ENCODE measurements at regions not wholly inside any gene's neighbourhood (a gene's known extent, or its start where the extent isn't known, plus 50 kb on each side); places are given as distances from the start of the nearest gene placed in this dataset.

DNA sequence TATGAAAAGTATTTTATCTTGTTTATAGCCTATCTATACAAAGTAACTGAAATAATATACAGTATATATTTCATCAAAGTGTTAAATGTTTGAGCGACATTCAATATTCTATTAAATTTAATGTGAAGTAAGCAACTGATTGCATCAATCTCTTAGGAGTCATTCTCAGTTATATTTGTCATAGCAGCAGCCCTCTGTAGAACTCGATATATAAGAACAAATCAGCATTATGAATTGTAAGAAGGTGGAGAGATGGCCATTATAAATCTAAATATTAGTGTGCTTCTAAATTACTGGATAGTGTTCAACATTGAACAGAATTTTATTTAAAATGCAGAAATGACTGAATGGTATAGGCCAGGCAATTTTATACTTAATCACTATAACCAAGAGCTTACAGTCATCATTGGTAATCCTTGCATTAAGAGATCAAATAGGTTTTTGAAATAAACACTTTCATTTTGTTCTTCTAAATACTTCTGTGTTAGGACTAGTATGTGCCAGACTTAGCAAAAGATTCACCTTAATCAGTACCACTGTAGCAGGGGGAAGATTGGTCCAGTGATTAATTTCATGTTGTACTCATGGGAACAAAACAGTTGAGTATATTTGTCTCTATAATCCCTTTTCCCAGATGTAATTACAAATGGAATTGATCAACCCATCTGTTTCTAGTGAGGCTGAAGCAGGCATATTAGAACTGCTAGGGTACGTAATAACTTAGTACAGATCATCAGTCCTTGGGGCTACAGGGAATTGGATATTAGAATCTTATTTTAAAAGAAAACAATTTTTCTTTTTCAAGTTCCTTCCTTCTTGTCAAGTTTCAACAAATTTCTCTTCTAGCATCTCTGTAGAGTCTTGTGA, 108.3 kb upstream of the TYRP1 start:
- Mint-ChIP-seq H3K4me3 (no peak overlapping the region), H3K27me3 (ENCODE audit: low read depth) (peaks cover under 1% of the 10 kb centered on the region), H3K36me3 (no peaks in the 10 kb centered on the region), H3K9me3 (no peaks in the 10 kb centered on the region), H3K27ac (no peak overlapping the region), H3K4me1 (no peaks in the 10 kb centered on the region)
- DNase-seq (ENCODE audit: low spot score in 2 of 2, unreplicated experiment in 2 of 2): no peak
- TF ChIP-seq, protein P1, sequence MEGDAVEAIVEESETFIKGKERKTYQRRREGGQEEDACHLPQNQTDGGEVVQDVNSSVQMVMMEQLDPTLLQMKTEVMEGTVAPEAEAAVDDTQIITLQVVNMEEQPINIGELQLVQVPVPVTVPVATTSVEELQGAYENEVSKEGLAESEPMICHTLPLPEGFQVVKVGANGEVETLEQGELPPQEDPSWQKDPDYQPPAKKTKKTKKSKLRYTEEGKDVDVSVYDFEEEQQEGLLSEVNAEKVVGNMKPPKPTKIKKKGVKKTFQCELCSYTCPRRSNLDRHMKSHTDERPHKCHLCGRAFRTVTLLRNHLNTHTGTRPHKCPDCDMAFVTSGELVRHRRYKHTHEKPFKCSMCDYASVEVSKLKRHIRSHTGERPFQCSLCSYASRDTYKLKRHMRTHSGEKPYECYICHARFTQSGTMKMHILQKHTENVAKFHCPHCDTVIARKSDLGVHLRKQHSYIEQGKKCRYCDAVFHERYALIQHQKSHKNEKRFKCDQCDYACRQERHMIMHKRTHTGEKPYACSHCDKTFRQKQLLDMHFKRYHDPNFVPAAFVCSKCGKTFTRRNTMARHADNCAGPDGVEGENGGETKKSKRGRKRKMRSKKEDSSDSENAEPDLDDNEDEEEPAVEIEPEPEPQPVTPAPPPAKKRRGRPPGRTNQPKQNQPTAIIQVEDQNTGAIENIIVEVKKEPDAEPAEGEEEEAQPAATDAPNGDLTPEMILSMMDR (IDR thresholded peaks at IDR 0.05; ENCODE audit: unreplicated experiment): no peak

DNA sequence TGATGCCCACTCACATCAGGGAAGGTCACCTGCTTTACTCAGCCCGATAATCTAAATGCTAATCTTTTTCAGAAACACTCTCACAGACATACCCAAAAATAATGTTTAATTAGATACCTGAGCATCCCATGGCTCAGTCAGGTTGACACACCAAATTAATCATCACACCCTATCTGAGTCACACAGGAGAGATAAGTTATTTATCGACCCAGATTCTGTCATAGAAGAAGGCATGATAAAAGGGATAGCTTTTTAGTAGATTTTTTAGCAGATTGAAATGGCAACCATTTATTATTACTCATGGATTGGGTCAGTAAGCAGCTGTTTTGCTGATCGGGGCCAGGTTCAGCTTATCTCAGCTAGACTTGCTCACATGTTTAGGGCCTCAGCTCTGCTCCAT, 97.8 kb upstream of the TYRP1 start:
- H3K27ac Mint-ChIP-seq: no peak overlapping the region
- H3K4me3 Mint-ChIP-seq: no peak overlapping the region
- H3K4me1 Mint-ChIP-seq: no peaks in the 10 kb centered on the region
- H3K27me3 Mint-ChIP-seq (ENCODE audit: low read depth): peaks cover 2% of the 10 kb centered on the region
- TF ChIP-seq, protein P1 (IDR thresholded peaks at IDR 0.05; ENCODE audit: unreplicated experiment): no peak
- no peak for DNase-seq (ENCODE audit: low spot score in 2 of 2, unreplicated experiment in 2 of 2)
- no peaks in the 10 kb centered on the region for H3K36me3 Mint-ChIP-seq
- peaks cover 5% of the 10 kb centered on the region for H3K9me3 Mint-ChIP-seq

DNA sequence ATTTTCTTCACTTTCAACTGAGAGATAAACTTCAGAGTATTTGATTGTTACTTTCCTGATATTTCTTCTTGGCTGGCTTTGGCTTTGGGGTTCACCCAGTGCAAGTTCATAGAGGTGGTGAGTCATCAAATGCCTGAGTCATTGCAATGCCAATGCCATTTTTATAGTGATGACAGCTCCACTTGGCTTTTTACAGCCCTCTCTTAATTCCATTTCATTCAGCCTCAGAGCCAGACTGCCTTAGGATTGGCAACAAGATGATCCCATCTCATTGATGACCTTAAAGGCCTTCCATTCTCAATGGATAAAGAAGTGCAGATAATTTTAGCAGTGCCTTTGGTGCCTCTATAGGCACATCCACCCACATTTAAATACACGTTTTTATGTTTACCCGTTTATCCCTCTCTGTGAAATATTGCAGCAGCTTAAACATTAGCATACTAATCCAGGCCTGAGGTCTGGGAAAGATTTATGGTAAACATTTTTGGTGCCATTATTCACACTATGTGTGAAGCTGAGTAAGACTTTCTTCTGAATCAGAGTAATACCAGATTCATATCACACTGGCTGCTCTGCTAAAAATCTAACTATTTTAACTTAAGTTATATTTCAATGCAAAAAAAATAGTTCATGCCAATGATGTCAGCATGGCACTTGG, 88.9 kb upstream of the TYRP1 start:
- Mint-ChIP-seq H3K27me3 (ENCODE audit: low read depth) (no peaks in the 10 kb centered on the region), H3K4me1 (no peaks in the 10 kb centered on the region), H3K36me3 (no peaks in the 10 kb centered on the region), H3K4me3 (no peak overlapping the region), H3K27ac (no peak overlapping the region), H3K9me3 (no peaks in the 10 kb centered on the region)
- TF ChIP-seq, protein P1 (IDR thresholded peaks at IDR 0.05; ENCODE audit: unreplicated experiment): no peak
- no peak for DNase-seq (ENCODE audit: low spot score in 2 of 2, unreplicated experiment in 2 of 2)

DNA sequence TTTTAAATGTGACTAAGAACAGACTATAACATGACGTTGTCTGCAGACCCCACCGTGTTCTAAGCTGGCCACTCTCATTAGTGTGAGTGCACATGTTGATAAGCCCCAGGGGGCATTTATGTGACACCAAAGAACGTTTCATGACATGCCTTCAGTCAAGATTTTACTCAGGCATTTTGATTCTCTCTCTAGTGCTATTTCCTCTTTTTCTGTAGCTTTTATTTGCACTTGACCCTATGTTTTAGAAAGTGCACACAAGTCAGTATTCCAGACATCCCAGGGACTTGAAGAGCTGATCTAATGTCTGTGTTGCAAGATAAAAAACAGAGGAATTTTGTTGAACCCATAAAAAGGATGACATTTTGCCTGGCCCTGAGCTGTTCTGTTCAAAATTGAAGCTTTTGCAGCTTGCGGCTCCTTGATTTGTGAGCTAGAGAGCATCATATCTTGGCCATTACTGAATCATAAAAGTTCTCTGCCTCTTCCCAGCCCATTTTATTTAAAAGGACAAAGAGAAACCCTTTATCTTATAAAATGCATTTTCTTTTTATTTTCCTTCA, 80.9 kb upstream of the TYRP1 start:
- TF ChIP-seq, protein P1 (IDR thresholded peaks at IDR 0.05; ENCODE audit: unreplicated experiment): no peak
- no peak overlapping the region for H3K27ac Mint-ChIP-seq
- H3K27me3 Mint-ChIP-seq (ENCODE audit: low read depth): no peaks in the 10 kb centered on the region
- peaks cover 4% of the 10 kb centered on the region for H3K4me1 Mint-ChIP-seq
- no peaks in the 10 kb centered on the region for H3K36me3 Mint-ChIP-seq
- H3K9me3 Mint-ChIP-seq: no peaks in the 10 kb centered on the region
- DNase-seq (ENCODE audit: low spot score in 2 of 2, unreplicated experiment in 2 of 2): no peak
- no peak overlapping the region for H3K4me3 Mint-ChIP-seq

DNA sequence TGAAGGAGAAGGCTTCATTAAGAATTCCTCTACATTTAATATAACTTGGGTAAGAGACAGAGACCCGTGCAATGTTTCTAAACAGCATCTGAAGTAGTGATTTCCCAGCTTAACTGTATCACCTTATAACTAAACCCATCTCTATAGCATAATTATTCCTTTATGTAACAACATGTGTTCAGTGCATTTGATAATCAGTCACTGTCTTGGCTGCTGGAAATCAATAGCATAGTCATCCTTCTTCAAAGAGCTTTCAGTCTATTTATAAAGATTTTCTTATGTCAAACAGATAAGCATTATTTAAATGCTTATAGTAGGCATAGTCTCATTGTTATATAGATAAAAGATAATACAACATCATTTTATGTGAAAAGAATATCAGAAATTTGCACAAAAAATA, 80.1 kb upstream of the TYRP1 start:
- H3K36me3 Mint-ChIP-seq: no peaks in the 10 kb centered on the region
- no peak for DNase-seq (ENCODE audit: low spot score in 2 of 2, unreplicated experiment in 2 of 2)
- H3K4me3 Mint-ChIP-seq: no peak overlapping the region
- H3K9me3 Mint-ChIP-seq: no peaks in the 10 kb centered on the region
- peaks cover 4% of the 10 kb centered on the region for H3K4me1 Mint-ChIP-seq
- H3K27ac Mint-ChIP-seq: no peak overlapping the region
- TF ChIP-seq, protein P1 (IDR thresholded peaks at IDR 0.05; ENCODE audit: unreplicated experiment): no peak
- no peaks in the 10 kb centered on the region for H3K27me3 Mint-ChIP-seq (ENCODE audit: low read depth)
